K562 (cell line): ENCODE measurements at regions not wholly inside any gene's neighbourhood (a gene's known extent, or its start where the extent isn't known, plus 50 kb on each side); places are given as distances from the start of the nearest gene placed in this dataset.

Experiments
- ATAC-seq: fragments of 200-7000 bp; cut with Tn5 transposase; 3 replicates; pipeline ENCODE4 v1.9.1; 2020; ENCODE audit warnings: moderate library complexity
- BruUV-seq: library from RNA; stranded (reverse); fragments of 400-500 nt; replicated peaks from 2 replicates; lab custom pipeline; 2021; lab: Mats Ljungman, UMichigan
- CTCF ChIA-PET: fragments of 300-600 bp; formaldehyde crosslinking; extraction: SDS; loops from one replicate; lab custom pipeline; 2021; ENCODE audit warnings: low intra/inter-chr PET ratio; lab: Yijun Ruan, JAX
- POLR2A ChIA-PET: fragments of 300-600, 350-650 bp; sonication (Branson Sonifier 250); formaldehyde crosslinking; extraction: SDS; loops from one replicate; lab custom pipeline; 2021; ENCODE audit warnings: antibody characterized with exemption, inconsistent platforms; lab: Yijun Ruan, JAX
- DNase-seq, 4 experiments: peaks; one replicate each; pipeline versions ENCODE4 v3.0.0 to v3.0.0-alpha.2; 2011 to 2018; ENCODE audit warnings: low spot score in 3 of 4, mixed read lengths in 3 of 4; ENCODE audit errors: extremely low read depth in 1 of 4
- FAIRE-seq: peaks from 2 replicates; lab custom pipeline; 2011; peaks lifted over from hg19 to GRCh38; lab: Jason Lieb, UNC
- H2AFZ ChIP-seq: 2 replicates; pipeline ENCODE4 v1.6.0; 2011; ENCODE audit warnings: low read depth, low read length, control low read depth, inconsistent platforms
- H3K27ac ChIP-seq: fragments of 200-600 bp; 3 replicates; pipeline ENCODE4 v1.8.0; 2011; ENCODE audit warnings: low read depth, mild to moderate bottlenecking, control low read depth, inconsistent platforms, low read length, moderate library complexity, mixed read lengths; ENCODE audit errors: extremely low read depth
- H3K27me3 ChIP-seq, 2 experiments: fragments of 300-600 bp in 1 of 2; 2 replicates in 1 of 2; 3 replicates in 1 of 2; pipeline versions ENCODE4 v1.6.0 to v1.8.0; 2011; ENCODE audit warnings: inconsistent platforms in 2 of 2, low read length in 2 of 2, mild to moderate bottlenecking in 1 of 2, mixed read lengths in 1 of 2, moderate library complexity in 1 of 2; ENCODE audit not compliant: control insufficient read depth in 2 of 2, insufficient read depth in 2 of 2
- H3K36me3 ChIP-seq: fragments of 300-600 bp; 3 replicates; pipeline ENCODE4 v1.8.0; 2011; ENCODE audit warnings: mild to moderate bottlenecking, low read length, inconsistent platforms; ENCODE audit not compliant: control insufficient read depth, insufficient read depth
- H3K4me1 ChIP-seq, 2 experiments: fragments of 200-600 bp in 1 of 2; replicated peaks in 1 of 2; 2 replicates in 1 of 2; 3 replicates in 1 of 2; pipeline versions ENCODE4 v1.5.1 to v1.8.0; 2011; ENCODE audit warnings: inconsistent platforms in 2 of 2, low read length in 2 of 2, mild to moderate bottlenecking in 1 of 2, mixed read lengths in 1 of 2, moderate library complexity in 1 of 2; ENCODE audit not compliant: control insufficient read depth in 2 of 2, insufficient read depth in 2 of 2
- H3K4me2 ChIP-seq: 2 replicates; pipeline ENCODE4 v1.6.1; 2011; ENCODE audit warnings: low read length, control low read depth, inconsistent platforms, mixed read lengths; ENCODE audit not compliant: insufficient read depth
- H3K4me3 ChIP-seq: fragments of 200-600 bp; sonication (generic), shearing (Covaris generic); 2 replicates; pipeline ENCODE4 v1.5.1; 2016; ENCODE audit warnings: control low read depth, inconsistent platforms
- H3K79me2 ChIP-seq: fragments of 200-600 bp; 3 replicates; pipeline ENCODE4 v1.8.0; 2011; ENCODE audit warnings: low read length, inconsistent platforms; ENCODE audit not compliant: control insufficient read depth, insufficient read depth
- H3K9ac ChIP-seq, 2 experiments: 2 replicates each; pipeline versions ENCODE4 v1.6.0 to v1.6.1; 2011; ENCODE audit warnings: low read depth in 2 of 2, low read length in 2 of 2, control low read depth in 1 of 2, inconsistent platforms in 1 of 2, mild to moderate bottlenecking in 1 of 2, mixed read lengths in 1 of 2; ENCODE audit not compliant: insufficient read depth in 1 of 2
- H3K9me1 ChIP-seq: one replicate; pipeline ENCODE4 v1.6.0; 2011; ENCODE audit warnings: inconsistent platforms, mild to moderate bottlenecking, low read length, moderate library complexity; ENCODE audit not compliant: control insufficient read depth, insufficient read depth
- H3K9me3 ChIP-seq: replicated peaks from 2 replicates; pipeline ENCODE4 v1.5.1; 2011; ENCODE audit warnings: low read depth, low read length, inconsistent platforms; ENCODE audit not compliant: control insufficient read depth, insufficient read depth
- H4K20me1 ChIP-seq: replicated peaks from 2 replicates; pipeline ENCODE4 v1.6.1; 2011; ENCODE audit warnings: low read length, inconsistent platforms, mixed read lengths; ENCODE audit not compliant: control insufficient read depth, insufficient read depth
- ARID2 ChIP-seq: fragments of 450-650 bp; IDR thresholded peaks from 2 replicates; pipeline ENCODE4 v1.6.1; 2017; ENCODE audit warnings: antibody characterized with exemption, mild to moderate bottlenecking
- ASH1L ChIP-seq: fragments of 450-650 bp; IDR thresholded peaks from 2 replicates; pipeline ENCODE4 v1.6.1; 2018; ENCODE audit warnings: borderline replicate concordance, mild to moderate bottlenecking, low read depth; ENCODE audit not compliant: partially characterized antibody
- CBX1 ChIP-seq: sonication (generic); IDR thresholded peaks from 2 replicates; pipeline ENCODE4 v1.6.1; 2016; ENCODE audit warnings: antibody characterized with exemption, low read depth, mild to moderate bottlenecking
- GTF2E2 ChIP-seq: fragments of 200-800 bp; sonication (Bioruptor generic); IDR thresholded peaks from 2 replicates; pipeline ENCODE4 v1.6.1; 2016; ENCODE audit warnings: missing genetic modification characterization, missing compliant biosample characterization
- MTA2 ChIP-seq: fragments of 450-650 bp; IDR thresholded peaks from 2 replicates; pipeline ENCODE4 v1.6.1; 2016; ENCODE audit warnings: low read depth
- POLR2AphosphoS2 ChIP-seq: IDR thresholded peaks from 2 replicates; pipeline ENCODE4 v1.6.1; 2012; ENCODE audit warnings: low read length, improper control_type of control experiment
- REST ChIP-seq, 2 experiments: fragments of 450-650 bp; formaldehyde crosslinking in 1 of 2; IDR thresholded peaks; 2 replicates each; pipeline versions ENCODE4 v1.4.0 to v1.6.1; 2014 to 2020; ENCODE audit warnings: mild to moderate bottlenecking in 2 of 2, borderline replicate concordance in 1 of 2, low read depth in 1 of 2
- SAFB2 ChIP-seq: fragments of 200-400 bp; formaldehyde crosslinking; IDR thresholded peaks from 2 replicates; pipeline ENCODE4 v1.6.1; 2018; ENCODE audit warnings: borderline replicate concordance, low read length, low read depth, moderate library complexity; ENCODE audit not compliant: severe bottlenecking
- TCF7L2 ChIP-seq: fragments of 150-350 bp; IDR thresholded peaks from 2 replicates; pipeline ENCODE4 v1.6.1; 2016; ENCODE audit warnings: low read depth, mild to moderate bottlenecking, low read length, moderate library complexity
- ZNF384 ChIP-seq: IDR thresholded peaks from 2 replicates; pipeline ENCODE4 v1.6.1; 2012; ENCODE audit warnings: low read depth, low read length, improper control_type of control experiment
- ZNF584 ChIP-seq: fragments of 200-800 bp; sonication (Bioruptor generic); IDR thresholded peaks from 2 replicates; pipeline ENCODE4 v1.6.1; 2016; ENCODE audit warnings: low read depth, mild to moderate bottlenecking, missing genetic modification characterization, missing compliant biosample characterization
- WGBS: fragments of 100-300 bp; shearing (Covaris generic); methylation state at CpG from one replicate; pipeline ENCODE4 v1.1.6; 2016; ENCODE audit warnings: low coverage, mixed read lengths; ENCODE audit not compliant: insufficient coverage; ENCODE audit errors: missing lambda C conversion rate; 5-methylcytosine and 5-hydroxymethylcytosine counted together
- in situ Hi-C: fragments of 300-500 bp; cut with MboI; formaldehyde crosslinking; loops from 4 replicates; pipeline ENCODE4 v1.15.0; 2018; ENCODE audit warnings: inconsistent platforms, mixed read lengths
- intact Hi-C: fragments of 100-400 bp; cut with micrococcal nuclease; formaldehyde crosslinking; loops from 2 replicates; pipeline ENCODE4 v1.14.2; 2022
- TF ChIP-seq, protein P1 (sequence below): fragments of 250-450 bp; sonication (Bioruptor Pico); IDR thresholded peaks from 2 replicates; pipeline ENCODE4 v1.5.0; 2021
- TF ChIP-seq, protein P2 (sequence below): sonication (generic); formaldehyde crosslinking; IDR thresholded peaks from 2 replicates; pipeline ENCODE4 v1.8.1; 2023; ENCODE audit warnings: mild to moderate bottlenecking, missing genetic modification reagents, moderate library complexity

GRCh38 chr3:179510496-179510895, 52.2 kb upstream of the ACTL6A start:
- Histone ChIP-seq H3K4me3 (no peak overlapping the region), H3K9ac (no peak overlapping the region), H3K27me3 (peaks cover 0 to 2% of the 10 kb centered on the region in 2 experiments; a peak in 2 of 5 replicates), H3K79me2 (no peaks in the 10 kb centered on the region), H4K20me1 (no peaks in the 10 kb centered on the region), H3K4me1 (no peaks in the 10 kb centered on the region), H3K4me2 (no peak overlapping the region), H2AFZ (no peak overlapping the region), H3K9me3 (no peaks in the 10 kb centered on the region), H3K36me3 (no peaks in the 10 kb centered on the region), H3K9me1 (no peaks in the 10 kb centered on the region), H3K27ac (no peak overlapping the region)
- WGBS, result 0% methylated on average over 2 of the region's 2 CpGs
- in situ Hi-C loops, result no loop called here
- BruUV-seq, result no TSS peak
- intact Hi-C loops, result no loop called here
- ChIA-PET POLR2A (no interaction called here), CTCF (no interaction called here)
- FAIRE-seq (no peak), ATAC-seq (no peak), DNase-seq (no peak)
- TF ChIP-seq REST (IDR thresholded peaks at IDR 0.05; ENCODE audit: borderline replicate concordance) (no peak), REST (CRISPR knock-in tag; IDR thresholded peaks at IDR 0.05; ENCODE audit: low read depth) (no peak), ZNF384 (no peak), MTA2 (no peak), SAFB2 (no peak), GTF2E2 (tag) (no peak), TCF7L2 (no peak), ASH1L (no peak), ZNF584 (no peak), CBX1 (no peak), ARID2 (no peak), POLR2AphosphoS2 (no peak)
- TF ChIP-seq, protein P1, sequence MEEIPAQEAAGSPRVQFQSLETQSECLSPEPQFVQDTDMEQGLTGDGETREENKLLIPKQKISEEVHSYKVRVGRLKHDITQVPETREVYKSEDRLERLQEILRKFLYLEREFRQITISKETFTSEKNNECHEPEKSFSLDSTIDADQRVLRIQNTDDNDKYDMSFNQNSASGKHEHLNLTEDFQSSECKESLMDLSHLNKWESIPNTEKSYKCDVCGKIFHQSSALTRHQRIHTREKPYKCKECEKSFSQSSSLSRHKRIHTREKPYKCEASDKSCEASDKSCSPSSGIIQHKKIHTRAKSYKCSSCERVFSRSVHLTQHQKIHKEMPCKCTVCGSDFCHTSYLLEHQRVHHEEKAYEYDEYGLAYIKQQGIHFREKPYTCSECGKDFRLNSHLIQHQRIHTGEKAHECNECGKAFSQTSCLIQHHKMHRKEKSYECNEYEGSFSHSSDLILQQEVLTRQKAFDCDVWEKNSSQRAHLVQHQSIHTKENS (CRISPR knock-in tag), result no peak
- TF ChIP-seq, protein P2, sequence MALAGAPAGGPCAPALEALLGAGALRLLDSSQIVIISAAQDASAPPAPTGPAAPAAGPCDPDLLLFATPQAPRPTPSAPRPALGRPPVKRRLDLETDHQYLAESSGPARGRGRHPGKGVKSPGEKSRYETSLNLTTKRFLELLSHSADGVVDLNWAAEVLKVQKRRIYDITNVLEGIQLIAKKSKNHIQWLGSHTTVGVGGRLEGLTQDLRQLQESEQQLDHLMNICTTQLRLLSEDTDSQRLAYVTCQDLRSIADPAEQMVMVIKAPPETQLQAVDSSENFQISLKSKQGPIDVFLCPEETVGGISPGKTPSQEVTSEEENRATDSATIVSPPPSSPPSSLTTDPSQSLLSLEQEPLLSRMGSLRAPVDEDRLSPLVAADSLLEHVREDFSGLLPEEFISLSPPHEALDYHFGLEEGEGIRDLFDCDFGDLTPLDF (CRISPR knock-in tag), result no peak
